B cell (primary cell): ENCODE measurements at regions not wholly inside any gene's neighbourhood (a gene's known extent, or its start where the extent isn't known, plus 50 kb on each side); places are given as distances from the start of the nearest gene placed in this dataset.

Experiments used
- ATAC-seq: fragments of 200-7000 bp; cut with Tn5 transposase; one replicate; pipeline ENCODE4 v1.10.0; 2021; ENCODE audit warnings: low read depth, mild to moderate bottlenecking, moderate number of reproducible peaks, moderate library complexity
- CTCF ChIA-PET: fragments of 350-600 bp; sonication (Branson Sonifier 250); formaldehyde crosslinking; loops from one replicate; lab custom pipeline; 2021; ENCODE audit warnings: antibody characterized with exemption, inconsistent platforms; lab: Charles Lee
- POLR2A ChIA-PET: fragments of 350-600 bp; sonication (Branson Sonifier 250); formaldehyde crosslinking; loops from one replicate; lab custom pipeline; 2021; ENCODE audit warnings: antibody characterized with exemption; lab: Charles Lee
- DNase-seq: peaks from one replicate; pipeline ENCODE4 v3.0.0; 2013
- H2AFZ ChIP-seq: 2 replicates; pipeline ENCODE4 v1.6.1; 2012; ENCODE audit warnings: mild to moderate bottlenecking, low read depth, low read length; ENCODE audit not compliant: insufficient read depth, poor library complexity, severe bottlenecking
- H3K27ac ChIP-seq, 2 donors: 1 replicate in 1 of 2; 2 replicates in 1 of 2; pipeline ENCODE4 v1.5.1; 2012 to 2013; ENCODE audit warnings: low read length in 2 of 2, mild to moderate bottlenecking in 2 of 2, moderate library complexity in 1 of 2
- H3K27me3 ChIP-seq, 4 experiments: fragments of 200-600 bp in 1 of 4; sonication (generic) in 1 of 4; replicated peaks in 1 of 4; 1 replicate in 2 of 4; 2 replicates in 2 of 4; pipeline versions ENCODE4 v1.6.1 to v1.7.0; 2013 to 2016; ENCODE audit warnings: low read length in 3 of 4, mild to moderate bottlenecking in 2 of 4, mixed read lengths in 1 of 4, moderate library complexity in 1 of 4; ENCODE audit not compliant: insufficient read depth in 4 of 4, control insufficient read depth in 3 of 4; ENCODE audit errors: control extremely low read depth in 1 of 4
- H3K36me3 ChIP-seq, 2 experiments: replicated peaks in 1 of 2; 1 replicate in 1 of 2; 2 replicates in 1 of 2; pipeline versions ENCODE4 v1.6.1 to v1.7.1; 2013; ENCODE audit warnings: low read length in 1 of 2; ENCODE audit not compliant: insufficient read depth in 2 of 2, control insufficient read depth in 1 of 2; ENCODE audit errors: control extremely low read depth in 1 of 2, extremely low read depth in 1 of 2
- H3K4me1 ChIP-seq, 2 donors: fragments of 200-600 bp in 1 of 2; sonication (generic) in 1 of 2; 1 replicate in 1 of 2; 2 replicates in 1 of 2; pipeline versions ENCODE4 v1.5.1 to v1.6.1; 2013 to 2017; ENCODE audit warnings: low read length in 2 of 2; ENCODE audit not compliant: control insufficient read depth in 2 of 2, insufficient read depth in 2 of 2
- H3K4me2 ChIP-seq: replicated peaks from 2 replicates; pipeline ENCODE3; 2012; ENCODE audit warnings: mild to moderate bottlenecking, low read depth, low read length; ENCODE audit not compliant: poor library complexity, severe bottlenecking
- H3K4me3 ChIP-seq, 5 experiments: fragments of 200-600 bp in 1 of 5; sonication (generic) in 1 of 5; 1 replicate in 3 of 5; 2 replicates in 2 of 5; pipeline versions ENCODE4 v1.5.1 to v1.7.0; 2011 to 2016; ENCODE audit warnings: low read length in 4 of 5, mild to moderate bottlenecking in 4 of 5, low read depth in 2 of 5, control low read depth in 1 of 5, moderate library complexity in 1 of 5; ENCODE audit not compliant: insufficient read depth in 1 of 5; ENCODE audit errors: control extremely low read depth in 1 of 5, extremely low read depth in 1 of 5
- H3K79me2 ChIP-seq: fragments of 200-600 bp; sonication (generic); one replicate; pipeline ENCODE4 v1.6.0; 2016; ENCODE audit warnings: low read length; ENCODE audit not compliant: control insufficient read depth, insufficient read depth
- H3K9ac ChIP-seq: fragments of 200-600 bp; sonication (generic); 2 replicates; pipeline ENCODE4 v1.6.1; 2017; ENCODE audit warnings: mild to moderate bottlenecking, low read length, moderate library complexity
- H3K9me3 ChIP-seq, 3 donors: one replicate each; pipeline versions ENCODE4 v1.6.1 to v1.7.1; 2013; ENCODE audit warnings: low read length in 2 of 3; ENCODE audit not compliant: control insufficient read depth in 2 of 3, insufficient read depth in 1 of 3; ENCODE audit errors: control extremely low read depth in 1 of 3
- H4K20me1 ChIP-seq: 2 replicates; pipeline ENCODE4 v1.6.0; 2012; ENCODE audit warnings: mild to moderate bottlenecking, low read length; ENCODE audit not compliant: insufficient read depth, control insufficient read depth, poor library complexity, severe bottlenecking
- H3K27ac Mint-ChIP-seq: one replicate; pipeline ENCODE4 v1.8.0; 2021; ENCODE audit warnings: mixed read lengths
- H3K27me3 Mint-ChIP-seq: one replicate; pipeline ENCODE4 v1.8.0; 2021; ENCODE audit warnings: mixed read lengths
- H3K4me1 Mint-ChIP-seq: one replicate; pipeline ENCODE4 v1.8.0; 2021; ENCODE audit warnings: mixed read lengths
- H3K4me3 Mint-ChIP-seq: one replicate; pipeline ENCODE4 v1.8.0; 2021; ENCODE audit warnings: mixed read lengths
- H3K9me3 Mint-ChIP-seq: one replicate; pipeline ENCODE4 v1.8.0; 2022; ENCODE audit warnings: mixed read lengths; ENCODE audit not compliant: insufficient read depth
- CTCF ChIP-seq: fragments of 200-600 bp; IDR thresholded peaks from one replicate; pipeline ENCODE4 v1.8.0; 2022; ENCODE audit warnings: antibody characterized with exemption, mild to moderate bottlenecking
- EZH2 ChIP-seq: IDR thresholded peaks from 2 replicates; pipeline ENCODE4 v1.6.1; 2012; ENCODE audit warnings: borderline replicate concordance, low read depth, mild to moderate bottlenecking, moderate library complexity, low read length; ENCODE audit not compliant: insufficient read depth, poor library complexity, severe bottlenecking
- WGBS: methylation state at CpG from one replicate; pipeline ENCODE4 v1.1.5; 2013; ENCODE audit warnings: missing lambda C conversion rate; ENCODE audit not compliant: insufficient coverage; 5-methylcytosine and 5-hydroxymethylcytosine counted together
- intact Hi-C: fragments of 100-400 bp; cut with micrococcal nuclease; formaldehyde crosslinking; loops from one replicate; pipeline ENCODE4 v1.10.0; 2022

- no peaks in the 10 kb centered on the region for H3K27me3 Mint-ChIP-seq
- ChIA-PET POLR2A (no interaction called here), CTCF (no interaction called here)
- no peak for DNase-seq
- ATAC-seq = no peak
- no peaks in the 10 kb centered on the region for H3K4me1 Mint-ChIP-seq
- no peaks in the 10 kb centered on the region for H3K27me3 ChIP-seq
- no peak overlapping the region for H3K27ac Mint-ChIP-seq
- intact Hi-C loops = no loop called here
- H3K27ac ChIP-seq = no peak overlapping the region
- no peak overlapping the region for H2AFZ ChIP-seq
- TF ChIP-seq CTCF (no peak), EZH2 (no peak)
- H3K4me2 ChIP-seq = no peak overlapping the region
- H3K9me3 ChIP-seq = no peaks in the 10 kb centered on the region
- H3K36me3 ChIP-seq = no peaks in the 10 kb centered on the region
- H3K4me3 Mint-ChIP-seq = no peak overlapping the region
- H3K4me3 ChIP-seq = no peak overlapping the region
- no peaks in the 10 kb centered on the region for H4K20me1 ChIP-seq
- no peaks in the 10 kb centered on the region for H3K9me3 Mint-ChIP-seq
- H3K9ac ChIP-seq = no peak overlapping the region
- no peaks in the 10 kb centered on the region for H3K4me1 ChIP-seq
- no peaks in the 10 kb centered on the region for H3K79me2 ChIP-seq
- 71% methylated on average over 3 of the region's 4 CpGs for WGBS
Observed at GRCh38 chr1:96538111-96538641, 183.4 kb upstream of the PTBP2 start.

GRCh38 chr1:96538883-96539282, 182.7 kb upstream of the PTBP2 start:
- ChIA-PET CTCF (no interaction called here), POLR2A (no interaction called here)
- no peak overlapping the region for H3K9ac ChIP-seq
- no peak overlapping the region for H3K4me3 ChIP-seq
- DNase-seq (no peak), ATAC-seq (no peak)
- H3K27me3 ChIP-seq = no peaks in the 10 kb centered on the region
- H3K4me2 ChIP-seq = no peak overlapping the region
- Mint-ChIP-seq H3K4me3 (no peak overlapping the region), H3K4me1 (no peaks in the 10 kb centered on the region), H3K9me3 (no peaks in the 10 kb centered on the region), H3K27ac (no peak overlapping the region), H3K27me3 (no peaks in the 10 kb centered on the region)
- no peaks in the 10 kb centered on the region for H3K36me3 ChIP-seq
- no peaks in the 10 kb centered on the region for H3K4me1 ChIP-seq
- no peaks in the 10 kb centered on the region for H3K9me3 ChIP-seq
- WGBS = 86% methylated on average over 5 of the region's 5 CpGs
- intact Hi-C loops = no loop called here
- H2AFZ ChIP-seq = no peak overlapping the region
- H3K27ac ChIP-seq = no peak overlapping the region
- TF ChIP-seq EZH2 (no peak), CTCF (no peak)
- no peaks in the 10 kb centered on the region for H3K79me2 ChIP-seq
- no peaks in the 10 kb centered on the region for H4K20me1 ChIP-seq
